Amygdala (tissue), 56 donors: ENCODE measurements at regions not wholly inside any gene's neighbourhood (a gene's known extent, or its start where the extent isn't known, plus 50 kb on each side); places are given as distances from the start of the nearest gene placed in this dataset.
"Not testable (repeated sequence)": the region's sequence is repeated elsewhere in the genome, so short reads cannot be mapped to it uniquely, and the experiment has no call there.

ENCODE experiments used
- DNase-seq, 56 donors: peaks; one replicate each; lab custom pipeline; 2025; lab: John Stamatoyannopoulos, UW

- no peak for DNase-seq
Observed at GRCh38 chr1:115536279-115536816, 105.4 kb upstream of the VANGL1 start.

GRCh38 chr1:115534106-115534505 is 107.7 kb upstream of the VANGL1 start:
- DNase-seq, result no peak

GRCh38 chr1:115531631-115532264 is 110.0 kb upstream of the VANGL1 start:
- no peak for DNase-seq

GRCh38 chr1:115530407-115530806 is 111.4 kb upstream of the VANGL1 start:
- no peak for DNase-seq

- no peak for DNase-seq
Observed at GRCh38 chr1:115529216-115529897, 112.4 kb upstream of the VANGL1 start.

- DNase-seq, result not testable (repeated sequence)
Observed at GRCh38 chr1:115528336-115528735, 113.4 kb upstream of the VANGL1 start.

- DNase-seq, result no peak
Observed at GRCh38 chr1:115527746-115528145, 114.0 kb upstream of the VANGL1 start.

GRCh38 chr1:115526900-115527299 is 114.9 kb upstream of the VANGL1 start:
- DNase-seq, result no peak

GRCh38 chr1:115524236-115524635 is 117.5 kb upstream of the VANGL1 start:
- no peak for DNase-seq

- no peak for DNase-seq
Observed at GRCh38 chr1:115522386-115522785, 119.4 kb upstream of the VANGL1 start.

- DNase-seq, result no peak
Observed at GRCh38 chr1:115515270-115515669, 126.5 kb upstream of the VANGL1 start.

GRCh38 chr1:115510226-115510625 is 131.5 kb upstream of the VANGL1 start:
- not testable (repeated sequence) for DNase-seq

GRCh38 chr1:115507901-115508300 is 133.9 kb upstream of the VANGL1 start:
- no peak for DNase-seq

GRCh38 chr1:115506924-115507589 is 134.7 kb upstream of the VANGL1 start:
- DNase-seq, result peak in 1 of 56 donors; percentile 9

- DNase-seq, result no peak
Observed at GRCh38 chr1:115506518-115506917, 135.3 kb upstream of the VANGL1 start.

GRCh38 chr1:115505148-115505571 is 136.6 kb upstream of the VANGL1 start:
- no peak for DNase-seq

- not testable (repeated sequence) for DNase-seq
Observed at GRCh38 chr1:115502183-115502582, 139.6 kb upstream of the VANGL1 start.

- no peak for DNase-seq
Observed at GRCh38 chr1:115501476-115501875, 140.3 kb upstream of the VANGL1 start.

- DNase-seq, result no peak
Observed at GRCh38 chr1:115499253-115499652, 142.5 kb upstream of the VANGL1 start.

- no peak for DNase-seq
Observed at GRCh38 chr1:115496904-115497527, 144.8 kb upstream of the VANGL1 start.

GRCh38 chr1:115495625-115496024 is 146.1 kb upstream of the VANGL1 start:
- DNase-seq, result no peak
